ENCODE measurements at regions not wholly inside any gene's neighbourhood (a gene's known extent, or its start where the extent isn't known, plus 50 kb on each side); places are given as distances from the start of the nearest gene placed in this dataset.

GRCh38 chr9:82598241-82599039 is 464.5 kb downstream of the RASEF start:
- no peak for DNase-seq

- DNase-seq: no peak
These were observed 463.5 kb downstream of the RASEF start for GRCh38 chr9:82599336-82599949.

- DNase-seq: no peak
These were observed 462.2 kb downstream of the RASEF start for GRCh38 chr9:82600536-82601292.

GRCh38 chr9:82601293-82601771 is 461.6 kb downstream of the RASEF start:
- no peak for DNase-seq

- no peak for DNase-seq
These were observed 457.8 kb downstream of the RASEF start for GRCh38 chr9:82604947-82605656.

DNA sequence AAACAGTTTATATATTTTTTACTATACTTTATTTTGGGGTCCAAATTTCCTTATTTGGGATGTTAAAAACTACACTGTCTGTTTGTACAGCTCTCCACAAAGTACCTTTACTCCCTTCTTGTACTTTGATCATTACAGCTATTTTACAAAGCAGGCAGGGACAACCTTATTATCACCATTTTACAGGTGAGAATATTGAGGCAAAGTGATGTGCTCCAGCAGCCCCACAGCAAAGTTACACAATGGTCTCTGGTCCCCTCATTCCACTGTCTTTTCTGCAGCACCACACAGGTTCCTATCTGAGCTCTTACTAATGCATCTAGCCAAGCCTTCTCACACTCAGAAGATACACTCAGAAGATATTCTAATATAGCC is 457.3 kb downstream of the RASEF start:
- DNase-seq: no peak

- DNase-seq: no peak
These were observed 456.9 kb downstream of the RASEF start for GRCh38 chr9:82606071-82606470.

DNA sequence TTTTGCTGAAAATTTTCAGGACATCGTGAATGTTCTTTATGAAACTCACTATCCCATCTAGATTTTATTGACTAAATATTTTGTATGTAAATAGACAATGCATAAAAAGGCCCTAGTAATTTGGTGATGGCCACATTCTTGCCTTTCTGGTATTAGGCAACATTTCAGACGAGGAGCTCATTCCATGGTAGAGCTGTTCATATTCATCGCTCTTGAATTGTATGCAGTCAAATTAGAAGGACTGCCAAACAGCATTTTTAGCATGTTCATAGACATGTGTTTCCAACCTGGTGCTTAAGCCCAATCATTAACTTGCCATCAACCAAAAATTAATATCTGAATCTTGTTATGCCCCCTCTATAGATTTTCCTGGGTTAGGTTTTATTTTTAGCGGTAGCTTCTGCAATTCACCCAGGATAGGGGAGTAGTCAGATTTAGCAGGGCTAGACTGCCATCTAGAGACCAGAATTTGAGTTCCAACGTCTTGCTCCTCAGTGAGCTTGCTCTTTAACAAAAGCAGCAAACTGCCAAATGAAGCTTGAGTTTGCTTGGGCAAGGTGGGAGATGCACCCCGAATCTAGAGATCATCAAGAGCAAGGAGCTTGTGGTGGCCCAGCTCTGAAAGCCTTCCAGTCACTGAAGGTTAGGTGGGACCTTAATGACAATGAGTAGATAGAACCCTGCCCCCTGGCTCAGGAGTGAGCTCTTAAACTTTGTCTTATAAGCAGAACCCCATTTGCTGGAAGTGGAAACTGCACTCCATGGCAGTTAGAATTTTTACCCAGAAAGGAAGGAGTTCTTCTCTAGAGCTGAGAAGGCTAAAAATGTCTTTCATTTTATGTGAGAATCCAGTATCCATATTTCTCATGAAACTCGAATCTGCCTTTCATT is 456.2 kb downstream of the RASEF start:
- peak; percentile 1 for DNase-seq

DNA sequence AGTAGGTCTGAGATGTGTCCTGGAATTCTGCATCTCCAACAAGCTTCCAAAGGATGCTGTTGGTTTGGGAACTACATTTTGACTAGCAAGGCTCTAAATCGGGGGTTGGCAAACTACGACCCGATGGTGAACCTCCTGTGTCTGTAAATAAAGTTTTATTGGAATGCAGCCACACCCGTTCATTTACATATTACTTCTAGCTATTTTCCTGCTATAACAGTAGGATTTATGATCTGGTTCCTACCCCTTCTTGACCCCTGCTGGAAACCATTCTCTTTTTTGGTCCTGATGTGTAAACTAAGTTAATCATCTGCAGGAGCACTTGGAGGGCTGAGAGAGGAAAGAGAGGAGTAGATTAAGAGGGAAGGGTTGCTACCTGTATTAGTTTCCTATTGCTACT is 454.5 kb downstream of the RASEF start:
- DNase-seq: no peak

DNA sequence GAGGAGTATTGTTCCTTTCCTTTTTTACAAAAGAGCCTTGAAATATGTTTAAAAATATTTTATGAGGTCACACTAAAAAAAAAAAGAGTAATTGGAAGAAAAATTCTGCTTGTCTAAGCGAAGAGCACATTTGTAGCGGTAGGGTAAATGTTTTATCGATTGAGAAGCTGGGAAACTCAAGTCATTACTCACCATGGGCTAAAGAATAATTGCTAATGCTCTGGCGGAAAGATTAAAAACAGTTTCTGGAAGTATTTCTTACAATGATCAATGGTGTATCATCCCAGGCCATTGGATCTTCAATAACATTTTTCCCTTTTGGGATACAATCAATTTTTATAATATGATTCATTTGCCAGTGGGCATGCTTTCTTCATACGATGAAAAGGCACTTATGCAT is 450.0 kb downstream of the RASEF start:
- DNase-seq: no peak

GRCh38 chr9:82613498-82613897 is 449.4 kb downstream of the RASEF start:
- no peak for DNase-seq

DNA sequence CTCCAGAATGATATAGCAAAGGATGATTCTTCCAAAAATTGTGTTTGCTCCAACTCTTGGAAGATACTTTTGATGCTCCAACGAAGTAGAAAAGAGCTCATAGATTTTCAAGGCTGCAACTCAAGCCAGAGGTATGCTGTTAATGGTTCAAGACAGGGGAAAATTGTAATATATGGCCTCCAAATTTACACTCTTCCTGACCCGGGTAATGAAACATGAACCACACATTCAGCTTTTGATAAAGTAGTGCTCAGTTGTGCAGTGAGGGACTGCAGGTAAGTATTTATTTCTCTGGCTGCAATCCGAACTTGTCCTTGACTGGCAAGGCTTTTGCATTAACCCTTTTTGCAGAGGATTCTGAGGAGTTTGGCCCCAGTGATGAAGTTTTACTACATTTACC is 446.4 kb downstream of the RASEF start:
- DNase-seq: no peak

- no peak for DNase-seq
These were observed 441.5 kb downstream of the RASEF start for GRCh38 chr9:82621447-82621846.

DNA sequence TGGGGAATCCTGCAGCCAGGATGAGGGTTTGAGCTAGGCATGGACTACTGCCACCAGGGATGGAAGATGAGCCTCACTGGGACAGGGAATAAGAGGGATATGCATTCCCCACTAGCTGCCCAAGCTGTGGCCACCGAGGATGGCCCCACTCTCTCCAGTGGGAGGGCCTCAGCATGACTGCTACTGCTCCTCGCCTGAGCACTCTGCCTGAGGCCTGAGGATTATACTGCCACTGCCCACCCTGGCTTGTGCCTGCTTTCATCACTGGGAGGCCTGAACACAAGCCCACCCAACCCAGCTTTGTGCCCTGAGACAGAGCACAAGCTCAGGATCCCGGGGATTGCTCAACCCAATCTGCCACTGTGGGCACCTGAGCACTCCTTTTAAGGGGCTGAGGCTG is 425.6 kb downstream of the RASEF start:
- no peak for DNase-seq

DNA sequence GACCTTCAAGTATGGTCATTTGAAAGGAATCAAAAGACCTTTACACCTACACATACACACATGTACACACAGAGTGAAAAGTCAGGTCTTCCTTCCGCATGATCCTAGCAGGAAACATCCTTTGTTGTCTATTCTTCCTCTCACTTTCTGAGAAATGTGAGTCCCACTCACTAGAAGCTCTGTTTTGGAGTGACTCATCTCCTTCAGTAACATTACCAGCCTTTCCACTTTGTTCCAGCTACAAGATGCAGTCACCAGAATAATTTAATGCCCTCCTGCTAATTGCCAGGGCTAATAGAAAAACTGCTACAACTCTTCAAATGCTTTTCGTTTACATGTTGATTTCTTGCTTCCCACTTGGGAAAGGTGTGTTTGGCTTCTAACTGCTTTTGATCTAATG is 417.3 kb downstream of the RASEF start:
- DNase-seq: no peak

DNA sequence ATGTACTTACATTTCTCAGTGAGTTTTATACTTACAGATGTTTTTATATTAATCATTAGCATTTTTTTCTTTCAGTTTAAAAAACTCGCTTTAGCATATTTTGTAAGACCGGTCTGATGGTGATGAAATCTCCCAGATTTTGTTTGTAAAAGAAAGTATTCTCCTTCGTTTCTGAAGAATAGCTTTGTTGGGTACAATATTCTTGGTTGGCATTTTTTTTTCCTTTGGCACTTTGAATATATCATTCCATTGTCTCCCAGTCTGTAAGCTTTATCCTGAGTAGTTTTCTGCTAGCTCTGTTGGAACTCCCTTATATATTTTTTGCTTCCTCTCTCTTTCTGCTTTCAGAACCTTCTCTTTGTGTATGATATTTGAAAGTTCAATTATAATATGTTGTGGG is 412.6 kb downstream of the RASEF start:
- DNase-seq: no peak

GRCh38 chr9:82651474-82651873 is 411.5 kb downstream of the RASEF start:
- no peak for DNase-seq

DNA sequence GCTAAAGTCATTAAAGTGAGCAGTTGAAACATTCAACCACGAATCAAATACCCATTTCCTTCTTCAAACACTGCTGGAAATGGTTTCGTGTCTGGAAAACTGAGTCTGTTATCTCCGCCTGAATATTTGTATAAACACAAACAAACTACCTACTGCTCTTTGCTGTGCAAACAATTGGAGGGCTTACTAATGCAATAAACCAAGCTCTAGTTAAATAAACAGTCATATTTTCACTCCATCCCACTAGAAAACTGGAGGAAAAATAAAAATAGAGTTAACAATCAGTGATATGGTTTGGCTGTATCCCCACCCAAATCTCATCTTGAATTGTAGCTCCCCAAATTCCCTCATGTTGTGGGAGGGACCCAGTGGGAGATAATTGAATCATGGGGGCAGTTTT is 397.6 kb downstream of the RASEF start:
- no peak for DNase-seq

GRCh38 chr9:82668689-82669199 is 394.2 kb downstream of the RASEF start:
- no peak for DNase-seq

DNA sequence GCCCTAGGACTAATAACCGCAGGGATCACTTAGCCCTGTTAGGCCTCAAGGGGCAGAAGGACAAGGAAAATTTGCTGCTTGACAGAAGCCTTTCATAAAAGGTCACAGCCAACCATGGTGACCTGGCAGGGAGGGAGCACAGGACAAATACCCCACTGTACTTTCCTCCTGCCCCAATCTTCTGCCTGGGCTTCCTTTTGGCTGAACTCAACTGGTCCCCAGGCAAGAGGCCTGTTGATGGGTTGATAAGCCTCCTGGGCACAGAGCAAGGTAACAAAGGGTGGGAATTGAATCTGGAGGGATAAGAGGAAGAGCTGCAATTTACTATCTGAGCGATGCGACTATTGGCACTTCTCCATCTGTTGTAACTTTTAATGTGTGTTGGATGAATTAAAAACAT is 392.9 kb downstream of the RASEF start:
- DNase-seq: no peak

- DNase-seq: no peak
These were observed 392.2 kb downstream of the RASEF start for GRCh38 chr9:82670726-82671125.

DNA sequence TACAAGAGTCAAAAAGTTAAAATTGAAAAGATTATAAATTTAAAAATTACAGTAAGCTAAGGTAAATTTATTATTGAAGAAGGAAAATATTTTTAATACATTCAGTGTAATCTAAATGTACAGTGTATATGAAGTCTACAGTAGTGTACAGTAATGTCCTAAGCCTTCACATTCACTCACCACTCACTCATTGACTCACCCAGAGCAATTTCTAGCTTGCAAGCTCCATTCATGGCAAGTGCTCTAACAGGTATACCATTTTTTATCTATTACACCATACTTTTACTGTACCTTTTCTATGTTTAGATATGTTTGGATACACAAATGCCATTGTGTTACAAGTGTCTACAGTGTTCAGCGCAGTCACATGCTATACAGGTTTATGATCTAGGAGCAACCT is 389.7 kb downstream of the RASEF start:
- no peak for DNase-seq

Data from CD4-positive, alpha-beta T cell treated with Interleukin-17A for 1 hour (primary cell).